ENCODE measurements at regions not wholly inside any gene's neighbourhood (a gene's known extent, or its start where the extent isn't known, plus 50 kb on each side); places are given as distances from the start of the nearest gene placed in this dataset.

- TF ChIP-seq POLR2A (IDR thresholded peaks at IDR 0.05): no peak
- no peak for TF ChIP-seq CTCF (IDR thresholded peaks at IDR 0.05)
These were observed 73.8 kb downstream of the ZNF518B start for GRCh38 chr4:10383417-10383816.

Measured in testis (tissue), 2 donors.